Right atrium auricular region (tissue), 2 donors: ENCODE measurements at regions not wholly inside any gene's neighbourhood (a gene's known extent, or its start where the extent isn't known, plus 50 kb on each side); places are given as distances from the start of the nearest gene placed in this dataset.

Source experiments
- DNase-seq: peaks from one replicate; pipeline ENCODE4 v3.0.0-alpha.2; 2019; ENCODE audit warnings: low spot score
- H3K27ac ChIP-seq, 2 donors: fragments of 200-600 bp; sonication (generic); 1 replicate in 1 of 2; 2 replicates in 1 of 2; pipeline ENCODE4 v1.5.1; 2016 to 2019
- H3K27me3 ChIP-seq, 2 donors: fragments of 200-600 bp; sonication (generic); one replicate each; pipeline versions ENCODE4 v1.5.1 to v1.6.0; 2017 to 2019
- H3K36me3 ChIP-seq: fragments of 200-600 bp; sonication (generic); one replicate; pipeline ENCODE4 v1.5.1; 2016
- H3K4me1 ChIP-seq, 2 donors: fragments of 200-600 bp; sonication (generic); one replicate each; pipeline versions ENCODE4 v1.5.1 to v1.6.0; 2017 to 2019
- H3K4me3 ChIP-seq, 2 donors: fragments of 200-600 bp; sonication (generic); 1 replicate in 1 of 2; 2 replicates in 1 of 2; pipeline ENCODE4 v1.5.1; 2017 to 2019; ENCODE audit warnings: mild to moderate bottlenecking in 1 of 2, moderate library complexity in 1 of 2
- H3K9me3 ChIP-seq, 2 donors: fragments of 200-600 bp; sonication (generic); one replicate each; pipeline ENCODE4 v1.5.1; 2019
- TF ChIP-seq, protein P1 (sequence below), 2 donors: fragments of 200-600 bp; sonication (generic); IDR thresholded peaks; one replicate each; pipeline ENCODE4 v1.5.1; 2019; ENCODE audit warnings: antibody characterized with exemption in 2 of 2

DNA sequence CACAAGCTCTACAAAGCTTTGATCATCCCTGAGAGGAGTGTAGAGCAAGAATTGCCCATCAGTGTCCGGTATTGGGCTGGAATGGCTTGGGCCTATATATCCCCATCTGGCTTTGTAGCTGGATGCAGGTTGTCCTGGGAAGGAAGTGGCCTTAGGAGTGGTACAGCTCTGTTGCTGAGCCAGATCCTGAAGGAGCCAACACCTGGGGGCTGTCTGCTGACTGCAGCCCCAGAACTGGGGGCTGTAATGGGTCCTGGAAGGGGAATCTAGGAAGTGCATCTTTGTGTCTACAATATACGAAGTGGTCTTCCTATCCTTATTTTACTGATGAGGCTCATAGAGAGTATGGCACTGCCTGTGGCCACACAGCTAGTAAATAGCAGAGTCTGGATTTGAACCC, 145.9 kb downstream of the CDC5L start:
- TF ChIP-seq, protein P1, sequence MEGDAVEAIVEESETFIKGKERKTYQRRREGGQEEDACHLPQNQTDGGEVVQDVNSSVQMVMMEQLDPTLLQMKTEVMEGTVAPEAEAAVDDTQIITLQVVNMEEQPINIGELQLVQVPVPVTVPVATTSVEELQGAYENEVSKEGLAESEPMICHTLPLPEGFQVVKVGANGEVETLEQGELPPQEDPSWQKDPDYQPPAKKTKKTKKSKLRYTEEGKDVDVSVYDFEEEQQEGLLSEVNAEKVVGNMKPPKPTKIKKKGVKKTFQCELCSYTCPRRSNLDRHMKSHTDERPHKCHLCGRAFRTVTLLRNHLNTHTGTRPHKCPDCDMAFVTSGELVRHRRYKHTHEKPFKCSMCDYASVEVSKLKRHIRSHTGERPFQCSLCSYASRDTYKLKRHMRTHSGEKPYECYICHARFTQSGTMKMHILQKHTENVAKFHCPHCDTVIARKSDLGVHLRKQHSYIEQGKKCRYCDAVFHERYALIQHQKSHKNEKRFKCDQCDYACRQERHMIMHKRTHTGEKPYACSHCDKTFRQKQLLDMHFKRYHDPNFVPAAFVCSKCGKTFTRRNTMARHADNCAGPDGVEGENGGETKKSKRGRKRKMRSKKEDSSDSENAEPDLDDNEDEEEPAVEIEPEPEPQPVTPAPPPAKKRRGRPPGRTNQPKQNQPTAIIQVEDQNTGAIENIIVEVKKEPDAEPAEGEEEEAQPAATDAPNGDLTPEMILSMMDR (IDR thresholded peaks at IDR 0.05), result no peak
- Histone ChIP-seq H3K27ac (no peak overlapping the region), H3K27me3 (no peaks in the 10 kb centered on the region), H3K4me1 (no peaks in the 10 kb centered on the region), H3K9me3 (no peaks in the 10 kb centered on the region), H3K4me3 (no peak overlapping the region), H3K36me3 (no peaks in the 10 kb centered on the region)
- DNase-seq, result peak; percentile 28

DNA sequence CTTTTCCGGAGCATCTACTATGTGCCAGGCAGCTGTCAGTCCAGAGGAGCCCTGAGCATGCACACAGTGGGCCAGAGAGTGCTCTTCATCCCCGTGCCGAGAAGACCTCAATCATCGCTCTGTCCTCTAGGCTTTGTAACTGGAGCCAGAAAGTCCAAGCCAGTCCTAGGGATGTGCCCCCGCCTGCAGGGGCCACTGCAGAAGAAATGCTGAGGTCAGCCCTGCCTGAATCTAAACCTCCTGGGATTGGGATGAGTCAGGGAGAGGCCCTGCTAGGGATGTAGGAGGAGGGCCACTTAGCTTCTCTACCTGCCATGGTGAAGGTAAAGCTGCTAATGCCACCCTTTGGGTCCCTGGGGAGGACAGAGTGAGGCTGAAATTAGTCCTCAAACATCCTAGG, 146.8 kb downstream of the CDC5L start:
- Histone ChIP-seq H3K9me3 (no peaks in the 10 kb centered on the region), H3K4me3 (no peak overlapping the region), H3K27ac (no peak overlapping the region), H3K27me3 (no peaks in the 10 kb centered on the region), H3K36me3 (no peaks in the 10 kb centered on the region), H3K4me1 (no peaks in the 10 kb centered on the region)
- TF ChIP-seq, protein P1 (IDR thresholded peaks at IDR 0.05), result no peak
- DNase-seq, result no peak

DNA sequence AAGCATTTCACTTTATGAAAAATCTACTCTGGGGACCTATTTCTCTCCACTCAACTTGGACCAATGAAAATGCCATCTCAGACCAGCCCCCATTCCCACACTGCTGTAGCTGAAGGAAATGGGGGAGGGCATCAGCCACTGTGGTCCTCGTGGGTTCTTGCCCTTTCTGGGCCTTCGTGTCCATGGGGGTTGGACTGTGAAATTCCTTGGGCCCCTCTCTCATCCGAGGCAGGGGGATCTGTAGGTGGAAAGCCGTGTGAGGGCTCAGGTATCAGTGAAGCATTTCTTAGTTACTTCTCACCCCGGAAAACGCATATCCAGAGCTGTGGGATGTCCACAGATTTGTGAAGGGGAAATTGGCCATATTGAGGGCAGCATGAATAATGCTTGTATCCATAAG, 147.9 kb downstream of the CDC5L start:
- H3K27ac ChIP-seq, result no peak overlapping the region
- H3K9me3 ChIP-seq, result no peaks in the 10 kb centered on the region
- TF ChIP-seq, protein P1 (IDR thresholded peaks at IDR 0.05), result no peak
- DNase-seq, result peak; percentile 28
- no peak overlapping the region for H3K4me3 ChIP-seq
- no peaks in the 10 kb centered on the region for H3K4me1 ChIP-seq
- no peaks in the 10 kb centered on the region for H3K27me3 ChIP-seq
- no peaks in the 10 kb centered on the region for H3K36me3 ChIP-seq

DNA sequence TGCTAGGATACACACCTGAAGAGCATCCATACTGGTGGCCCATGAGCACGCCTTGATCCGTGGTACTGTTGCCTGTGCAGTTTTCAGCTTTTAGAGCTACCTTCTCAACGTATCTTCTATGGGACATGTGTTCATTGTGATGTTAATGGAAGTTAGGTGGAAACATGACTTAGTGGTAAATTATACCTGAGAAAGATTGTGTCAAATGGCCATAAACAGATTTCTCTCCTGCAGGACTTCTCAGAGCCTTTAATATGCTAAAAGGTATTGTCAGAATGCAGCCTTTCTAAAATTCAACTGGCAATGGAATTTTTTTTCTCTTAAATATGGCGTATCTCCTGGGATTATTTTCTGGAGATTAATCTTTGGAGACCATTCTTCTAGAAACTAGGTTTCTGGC, 148.5 kb downstream of the CDC5L start:
- Histone ChIP-seq H3K4me3 (no peak overlapping the region), H3K27me3 (no peaks in the 10 kb centered on the region), H3K27ac (no peak overlapping the region), H3K36me3 (no peaks in the 10 kb centered on the region), H3K9me3 (no peaks in the 10 kb centered on the region), H3K4me1 (no peaks in the 10 kb centered on the region)
- TF ChIP-seq, protein P1 (IDR thresholded peaks at IDR 0.05), result no peak
- DNase-seq, result no peak

DNA sequence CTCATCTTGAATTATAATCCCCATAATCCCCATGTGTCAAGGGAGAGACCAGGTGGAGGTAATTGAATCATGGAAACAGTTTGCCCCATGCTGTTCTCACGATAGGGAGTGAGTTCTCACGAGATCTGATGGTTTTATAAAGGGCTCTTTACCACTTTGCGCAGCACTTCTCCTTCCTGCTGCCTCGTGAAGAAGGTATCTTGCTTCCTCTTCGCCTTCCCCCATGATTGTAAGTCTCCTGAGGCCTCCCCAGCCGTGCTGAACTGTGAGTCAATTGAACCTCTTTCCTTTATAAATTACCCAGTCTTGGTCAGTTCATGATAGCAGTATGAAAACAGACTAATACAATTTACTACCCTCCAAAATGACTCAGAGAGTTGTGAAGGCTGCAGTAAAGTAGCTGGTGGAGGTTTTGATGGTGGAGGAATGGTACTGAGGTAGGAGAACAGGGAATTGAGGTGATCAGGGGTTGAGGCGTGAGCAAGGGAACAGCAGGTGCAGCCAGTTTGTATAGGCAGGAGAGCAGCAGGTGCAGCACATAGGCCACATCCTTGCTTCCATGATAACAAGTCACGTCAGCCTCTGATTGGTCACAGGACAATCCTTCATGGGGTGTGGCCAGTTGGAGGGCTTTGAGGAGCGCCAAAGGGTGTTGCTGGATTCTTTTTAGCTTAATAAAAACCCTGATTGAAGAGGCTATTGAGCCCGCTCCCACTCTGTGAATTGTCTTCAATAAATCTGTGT, 150.0 kb downstream of the CDC5L start:
- Histone ChIP-seq H3K4me1 (no peaks in the 10 kb centered on the region), H3K36me3 (no peaks in the 10 kb centered on the region), H3K27ac (no peak overlapping the region), H3K27me3 (no peaks in the 10 kb centered on the region), H3K9me3 (no peaks in the 10 kb centered on the region), H3K4me3 (no peak overlapping the region)
- DNase-seq, result no peak
- TF ChIP-seq, protein P1 (IDR thresholded peaks at IDR 0.05), result no peak
